Neural cell (in vitro differentiated cells): ENCODE measurements at regions not wholly inside any gene's neighbourhood (a gene's known extent, or its start where the extent isn't known, plus 50 kb on each side); places are given as distances from the start of the nearest gene placed in this dataset.
"Not testable (repeated sequence)": the region's sequence is repeated elsewhere in the genome, so short reads cannot be mapped to it uniquely, and the experiment has no call there.

ENCODE experiments used
- H2AFZ ChIP-seq: fragments of 200-600, 300-800 bp; sonication (generic), shearing (Covaris generic); 2 replicates; pipeline ENCODE4 v1.6.0; 2014; ENCODE audit warnings: low read depth, mild to moderate bottlenecking, antibody characterized with exemption, low read length, moderate library complexity
- H3F3A ChIP-seq: fragments of 200-600 bp; shearing (Covaris generic); 2 replicates; pipeline ENCODE4 v1.6.1; 2016; ENCODE audit warnings: mild to moderate bottlenecking, moderate library complexity, mixed read lengths, antibody characterized with exemption, low read length; ENCODE audit not compliant: insufficient read depth, poor library complexity, severe bottlenecking
- H3K27ac ChIP-seq: fragments of 200-600, 300-800 bp; sonication (generic), shearing (Covaris generic); 2 replicates; pipeline ENCODE4 v1.5.1; 2014; ENCODE audit warnings: mild to moderate bottlenecking, low read length, moderate library complexity
- H3K27me3 ChIP-seq: fragments of 300-800, 200-600 bp; sonication (generic), shearing (Covaris generic); 2 replicates; pipeline ENCODE4 v1.6.0; 2014; ENCODE audit warnings: mild to moderate bottlenecking, low read depth, low read length, moderate library complexity; ENCODE audit not compliant: insufficient read depth
- H3K36me3 ChIP-seq: fragments of 300-800, 200-600 bp; sonication (generic), shearing (Covaris generic); 2 replicates; pipeline ENCODE4 v1.5.1; 2014; ENCODE audit warnings: mild to moderate bottlenecking, antibody characterized with exemption, low read length, moderate library complexity; ENCODE audit not compliant: insufficient read depth
- H3K4me2 ChIP-seq: fragments of 300-800, 200-600 bp; sonication (generic), shearing (Covaris generic); 2 replicates; pipeline ENCODE4 v1.6.0; 2014; ENCODE audit warnings: mild to moderate bottlenecking, low read length
- H3K4me3 ChIP-seq: fragments of 300-800, 200-600 bp; sonication (generic), shearing (Covaris generic); 2 replicates; pipeline ENCODE4 v1.5.1; 2014; ENCODE audit warnings: mild to moderate bottlenecking, low read length, moderate library complexity
- H3K79me2 ChIP-seq: fragments of 200-600 bp; shearing (Covaris generic); replicated peaks from 2 replicates; pipeline ENCODE4 v1.6.0; 2014; ENCODE audit warnings: mild to moderate bottlenecking, low read length, moderate library complexity; ENCODE audit not compliant: insufficient read depth
- H3K9ac ChIP-seq: fragments of 300-800, 200-600 bp; sonication (generic), shearing (Covaris generic); 2 replicates; pipeline ENCODE4 v1.6.1; 2016; ENCODE audit warnings: mild to moderate bottlenecking, low read length, mixed read lengths
- H3K9me2 ChIP-seq: fragments of 200-600 bp; shearing (Covaris generic); 2 replicates; pipeline ENCODE4 v1.6.1; 2016; ENCODE audit warnings: mild to moderate bottlenecking, low read length, mixed read lengths; ENCODE audit not compliant: insufficient read depth
- H3K9me3 ChIP-seq: fragments of 200-600, 300-800 bp; sonication (generic), shearing (Covaris generic); 2 replicates; pipeline ENCODE4 v1.6.1; 2016; ENCODE audit warnings: mild to moderate bottlenecking, mixed run types, low read length, moderate library complexity, mixed read lengths
- H4K20me1 ChIP-seq: fragments of 200-600 bp; shearing (Covaris generic); 2 replicates; pipeline ENCODE4 v1.6.1; 2016; ENCODE audit warnings: mild to moderate bottlenecking, mixed run types; ENCODE audit not compliant: insufficient read depth
- CTCF ChIP-seq: fragments of 450-650 bp; IDR thresholded peaks from 2 replicates; pipeline ENCODE4 v1.5.1; 2014; ENCODE audit warnings: antibody characterized with exemption, mild to moderate bottlenecking, moderate library complexity; ENCODE audit not compliant: poor library complexity, severe bottlenecking
- EP300 ChIP-seq: fragments of 450-650 bp; conservative IDR thresholded peaks from 2 replicates; pipeline ENCODE4 v1.6.1; 2014; ENCODE audit warnings: antibody characterized with exemption, mild to moderate bottlenecking, moderate library complexity; ENCODE audit not compliant: poor library complexity, severe bottlenecking
- EZH2 ChIP-seq: fragments of 200-600, 300-800 bp; shearing (Covaris generic), sonication (generic); IDR thresholded peaks from 2 replicates; pipeline ENCODE4 v1.6.1; 2014; ENCODE audit warnings: antibody characterized with exemption, low read length, borderline replicate concordance, mild to moderate bottlenecking; ENCODE audit not compliant: insufficient read depth, poor library complexity, severe bottlenecking
- MXI1 ChIP-seq: fragments of 450-650 bp; conservative IDR thresholded peaks from 2 replicates; pipeline ENCODE4 v1.6.1; 2014; ENCODE audit warnings: antibody characterized with exemption, mild to moderate bottlenecking; ENCODE audit not compliant: poor library complexity, severe bottlenecking
- POLR2AphosphoS5 ChIP-seq: IDR thresholded peaks from 2 replicates; pipeline ENCODE4 v1.6.1; 2012
- RAD21 ChIP-seq: fragments of 450-650 bp; conservative IDR thresholded peaks from 2 replicates; pipeline ENCODE4 v1.6.1; 2014; ENCODE audit warnings: antibody characterized with exemption, mild to moderate bottlenecking, moderate library complexity
- REST ChIP-seq: IDR thresholded peaks from 2 replicates; pipeline ENCODE4 v1.6.1; 2012; ENCODE audit warnings: borderline replicate concordance
- SMC3 ChIP-seq: fragments of 450-650 bp; conservative IDR thresholded peaks from 2 replicates; pipeline ENCODE4 v1.6.1; 2014; ENCODE audit warnings: antibody characterized with exemption, mild to moderate bottlenecking, moderate library complexity; ENCODE audit not compliant: poor library complexity
- TAF1 ChIP-seq: IDR thresholded peaks from 2 replicates; pipeline ENCODE4 v1.6.1; 2012; ENCODE audit warnings: low read depth

GRCh38 chrX:121753602-121754001 is 706.2 kb downstream of the GLUD2 start:
- H3K9me3 ChIP-seq, H3K27ac ChIP-seq, H3F3A ChIP-seq, H3K36me3 ChIP-seq, H4K20me1 ChIP-seq, H3K27me3 ChIP-seq, H3K4me2 ChIP-seq, H3K9me2 ChIP-seq, H3K79me2 ChIP-seq, H2AFZ ChIP-seq, H3K9ac ChIP-seq, H3K4me3 ChIP-seq: not testable (repeated sequence)

GRCh38 chrX:121754301-121754700 is 706.9 kb downstream of the GLUD2 start:
- Histone ChIP-seq H3K27ac (no peak overlapping the region), H3K9me3 (no peaks in the 10 kb centered on the region), H3K9ac (no peak overlapping the region), H2AFZ (no peak overlapping the region), H3K79me2 (no peaks in the 10 kb centered on the region), H3K4me2 (no peak overlapping the region), H3K27me3 (no peaks in the 10 kb centered on the region), H3K4me3 (no peak overlapping the region), H3F3A (no peaks in the 10 kb centered on the region), H3K36me3 (no peaks in the 10 kb centered on the region), H3K9me2 (no peaks in the 10 kb centered on the region), H4K20me1 (no peaks in the 10 kb centered on the region)
- no peak for TF ChIP-seq RAD21
- TF ChIP-seq EZH2: no peak
- no peak for TF ChIP-seq POLR2AphosphoS5
- no peak for TF ChIP-seq TAF1
- TF ChIP-seq SMC3: no peak

- Histone ChIP-seq H3K36me3 (no peaks in the 10 kb centered on the region), H3K79me2 (no peaks in the 10 kb centered on the region), H3F3A (no peaks in the 10 kb centered on the region), H3K9me2 (no peaks in the 10 kb centered on the region), H3K9ac (no peak overlapping the region), H3K27ac (no peak overlapping the region), H3K9me3 (no peaks in the 10 kb centered on the region), H3K4me3 (no peak overlapping the region), H2AFZ (no peak overlapping the region), H3K4me2 (no peak overlapping the region), H4K20me1 (no peaks in the 10 kb centered on the region), H3K27me3 (no peaks in the 10 kb centered on the region)
- TF ChIP-seq SMC3 (no peak), CTCF (no peak)
These were observed 708.1 kb downstream of the GLUD2 start for GRCh38 chrX:121755541-121755940.

GRCh38 chrX:121761845-121762244 is 714.4 kb downstream of the GLUD2 start:
- Histone ChIP-seq H3F3A (no peaks in the 10 kb centered on the region), H3K4me2 (no peak overlapping the region), H2AFZ (no peak overlapping the region), H3K27me3 (no peaks in the 10 kb centered on the region), H3K27ac (no peak overlapping the region), H3K9me3 (no peaks in the 10 kb centered on the region), H4K20me1 (no peaks in the 10 kb centered on the region), H3K36me3 (no peaks in the 10 kb centered on the region), H3K79me2 (no peaks in the 10 kb centered on the region), H3K9me2 (no peaks in the 10 kb centered on the region), H3K9ac (no peak overlapping the region), H3K4me3 (no peak overlapping the region)
- TF ChIP-seq TAF1: no peak
- no peak for TF ChIP-seq REST
- TF ChIP-seq CTCF: no peak
- no peak for TF ChIP-seq EP300
- TF ChIP-seq EZH2: no peak
- no peak for TF ChIP-seq RAD21
- no peak for TF ChIP-seq MXI1
- no peak for TF ChIP-seq SMC3
- TF ChIP-seq POLR2AphosphoS5: no peak
